NCI-H1092 (cell line): ENCODE measurements at regions not wholly inside any gene's neighbourhood (a gene's known extent, or its start where the extent isn't known, plus 50 kb on each side); places are given as distances from the start of the nearest gene placed in this dataset.

Experiments
- DNase-seq: peaks from one replicate; lab custom pipeline; 2025; lab: John Stamatoyannopoulos, UW

- no peak for DNase-seq
Measured at GRCh38 chrX:131703646-131704045, 159.8 kb downstream of the OR13H1 start.

DNA sequence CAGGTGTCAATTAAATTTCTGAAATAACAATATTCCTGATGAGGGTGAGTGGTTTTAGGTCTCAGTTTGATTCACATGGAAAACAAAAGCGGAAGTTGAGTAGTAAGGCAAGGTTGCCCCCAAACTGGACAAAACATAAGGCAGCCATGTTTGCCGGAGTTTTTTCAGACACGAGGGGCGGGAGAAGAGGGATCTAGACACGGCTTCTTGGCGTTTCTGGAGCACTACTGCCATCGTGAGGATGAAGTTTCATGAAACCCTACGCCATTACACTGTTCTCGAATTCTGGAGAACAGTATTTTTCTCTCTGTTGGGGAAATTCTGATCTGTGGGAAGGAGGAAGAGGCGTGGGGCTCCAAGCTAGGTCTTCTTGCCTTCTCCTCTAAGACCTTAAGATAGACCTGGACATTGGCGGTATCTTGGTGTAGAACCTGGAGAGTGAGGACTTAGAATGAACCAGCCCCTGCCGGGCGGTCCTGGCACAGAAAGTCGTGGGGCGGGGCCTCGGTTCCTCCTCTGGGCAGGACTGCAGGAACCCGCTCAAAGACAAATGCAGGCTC is 160.3 kb downstream of the OR13H1 start:
- DNase-seq: peak; percentile 91

GRCh38 chrX:131709553-131709952 is 165.7 kb downstream of the OR13H1 start:
- DNase-seq: no peak

DNA sequence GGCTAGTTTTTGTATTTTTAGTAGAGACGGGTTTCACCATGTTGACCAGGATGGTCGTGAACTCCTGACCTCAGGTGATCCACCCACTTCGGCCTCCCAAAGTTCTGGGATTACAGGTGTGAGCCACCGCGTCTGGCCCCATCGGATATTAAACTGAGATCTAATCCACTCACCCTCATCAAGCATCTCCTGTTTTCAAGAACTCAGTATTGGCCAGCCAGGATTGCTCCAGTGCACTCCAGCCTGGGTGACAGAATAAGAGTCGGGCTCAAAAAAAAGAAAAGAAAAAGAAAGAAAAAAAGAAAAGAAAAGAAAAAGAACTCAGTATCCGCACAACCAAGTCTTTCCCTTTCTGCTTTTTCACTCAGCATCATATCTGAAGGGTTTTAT is 167.6 kb downstream of the OR13H1 start:
- DNase-seq: no peak

- no peak for DNase-seq
Measured at GRCh38 chrX:131723646-131724045, 179.8 kb downstream of the OR13H1 start.

- DNase-seq: no peak
Measured at GRCh38 chrX:131724292-131724691, 180.4 kb downstream of the OR13H1 start.

DNA sequence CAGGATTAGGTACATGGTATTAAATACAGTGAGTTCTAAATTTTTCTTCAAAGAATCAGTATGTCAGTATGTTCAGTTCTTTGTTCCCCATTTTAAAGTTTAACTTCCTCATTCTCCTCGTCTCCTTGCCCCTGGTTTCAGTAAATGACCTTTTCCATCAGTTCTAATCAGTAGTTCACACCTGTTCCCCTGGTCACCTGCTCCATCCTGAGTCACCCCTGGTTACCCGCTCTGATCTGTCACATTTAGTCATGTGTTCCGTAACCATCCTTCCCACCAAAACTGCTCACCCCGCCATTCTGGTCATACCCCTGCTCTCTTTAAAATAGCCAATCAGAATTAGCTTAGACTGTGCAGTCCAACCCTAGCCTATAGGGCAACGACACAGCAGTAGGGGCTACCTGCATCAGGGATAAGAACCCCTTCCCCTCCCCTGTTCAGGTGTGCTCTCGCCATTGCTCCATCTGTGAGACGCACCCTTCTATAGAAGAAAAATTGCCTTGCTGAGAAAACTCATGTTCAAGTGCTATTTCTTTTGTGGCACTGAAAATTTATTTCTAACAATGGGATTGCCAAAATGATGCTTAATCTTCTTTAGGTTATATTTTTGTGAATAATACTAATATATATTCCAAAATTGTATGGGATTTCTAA is 181.3 kb downstream of the OR13H1 start:
- no peak for DNase-seq

DNA sequence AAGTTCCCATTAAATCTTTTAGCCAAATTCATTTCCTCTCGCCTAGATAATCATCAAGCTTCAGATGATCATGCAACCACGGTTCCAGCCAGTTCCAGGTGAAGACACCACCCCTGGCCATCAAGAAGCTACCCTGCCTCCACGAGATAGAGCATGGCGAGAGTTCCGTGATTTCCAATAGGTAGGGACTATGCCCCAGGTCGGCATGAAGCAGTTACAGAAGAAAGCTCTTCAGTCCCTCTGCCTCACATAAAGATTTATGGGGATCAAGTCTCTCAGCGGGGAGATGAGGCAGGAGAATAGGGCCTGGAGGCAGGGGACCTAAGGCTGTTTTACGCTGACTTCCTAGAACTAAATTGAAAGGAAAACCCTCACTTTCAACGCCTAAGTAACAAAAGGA is 183.9 kb downstream of the OR13H1 start:
- no peak for DNase-seq

- peak; percentile 39 for DNase-seq
Measured at GRCh38 chrX:131728295-131729145, 184.6 kb downstream of the OR13H1 start.

DNA sequence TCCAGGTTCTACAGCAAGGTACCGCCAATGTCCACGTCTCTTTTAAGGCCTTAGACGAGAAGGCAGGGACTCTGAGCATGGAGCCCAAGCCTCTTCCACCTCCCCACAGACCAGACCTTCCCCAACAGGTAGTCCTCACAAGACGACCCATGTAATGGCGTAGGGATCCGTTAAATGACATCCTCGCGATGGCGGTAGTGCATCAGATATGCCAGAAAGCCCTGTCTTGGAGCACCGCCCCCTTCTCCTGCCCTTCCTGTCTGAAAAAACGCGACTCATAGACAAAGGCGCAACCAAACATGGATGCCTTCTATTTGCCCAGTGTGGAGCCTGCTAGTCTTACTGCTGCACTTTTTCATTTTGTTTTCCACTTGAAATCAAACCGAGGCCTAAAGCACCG is 185.4 kb downstream of the OR13H1 start:
- no peak for DNase-seq

GRCh38 chrX:131734621-131735020 is 190.7 kb downstream of the OR13H1 start:
- DNase-seq: no peak

DNA sequence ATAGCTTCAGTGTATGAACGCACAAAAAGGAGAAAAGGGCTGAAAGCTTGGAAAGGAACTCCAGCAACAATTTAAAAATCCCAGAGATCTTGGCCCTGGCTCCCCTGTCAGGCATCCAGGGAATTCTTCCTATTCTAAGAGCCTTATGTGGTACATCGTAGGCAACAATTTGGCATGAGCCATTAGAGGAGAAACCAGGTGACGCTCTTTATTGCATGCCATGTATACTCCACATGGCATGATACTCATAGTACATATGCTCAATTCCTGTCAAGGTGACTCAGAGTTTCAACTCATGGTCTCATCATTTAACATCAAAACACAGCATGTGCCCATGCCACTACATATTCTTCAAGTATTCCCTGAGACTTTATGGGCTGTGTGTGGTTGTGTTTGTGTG is 191.3 kb downstream of the OR13H1 start:
- no peak for DNase-seq

DNA sequence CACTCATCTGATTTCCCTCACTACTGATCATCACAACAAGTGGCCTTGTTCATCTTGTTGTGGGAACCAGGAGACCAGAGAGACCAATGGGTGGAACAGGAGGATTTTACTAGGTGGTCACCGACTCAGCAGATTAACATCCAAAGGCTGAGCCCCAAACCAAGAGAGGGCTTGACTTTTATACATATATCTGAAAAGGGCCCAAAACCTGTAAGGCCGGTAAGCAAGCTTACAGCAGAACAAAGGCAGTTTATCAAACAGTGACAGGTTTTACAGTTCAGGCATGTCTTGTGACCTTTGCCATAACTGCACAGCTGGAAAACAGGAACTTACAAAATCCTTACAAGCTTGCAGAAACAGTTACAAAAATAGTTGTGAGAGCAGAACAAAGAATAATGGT is 195.9 kb downstream of the OR13H1 start:
- no peak for DNase-seq

GRCh38 chrX:131741103-131741581 is 197.3 kb downstream of the OR13H1 start:
- no peak for DNase-seq

DNA sequence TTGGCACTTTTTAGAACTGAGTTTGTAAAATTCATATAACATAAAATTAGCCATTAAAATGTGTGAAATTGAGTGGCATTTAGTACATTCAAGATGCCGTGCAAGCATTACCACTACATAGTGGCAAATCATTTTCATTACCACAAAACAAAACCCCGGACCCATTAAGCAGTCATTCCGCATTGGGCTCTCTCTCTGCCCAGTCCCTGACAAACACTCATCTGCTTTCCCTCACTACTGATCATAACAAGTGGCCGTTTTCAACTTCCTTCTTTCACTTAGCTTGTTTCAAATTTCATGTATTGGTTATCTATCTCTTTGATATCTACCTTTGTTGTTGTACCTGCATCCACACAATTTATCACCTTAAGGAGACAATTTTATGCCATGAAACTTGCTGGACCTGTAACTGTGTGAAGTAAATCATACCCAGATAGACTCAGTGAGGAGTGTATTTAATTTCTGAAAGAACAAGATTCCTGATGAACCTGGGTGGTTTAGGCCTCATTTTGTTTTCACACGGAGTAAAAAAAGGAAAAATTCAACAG is 202.1 kb downstream of the OR13H1 start:
- no peak for DNase-seq

GRCh38 chrX:131746491-131746968 is 202.7 kb downstream of the OR13H1 start:
- peak; percentile 81 for DNase-seq

GRCh38 chrX:131747173-131747572 is 203.3 kb downstream of the OR13H1 start:
- DNase-seq: peak; percentile 86

DNA sequence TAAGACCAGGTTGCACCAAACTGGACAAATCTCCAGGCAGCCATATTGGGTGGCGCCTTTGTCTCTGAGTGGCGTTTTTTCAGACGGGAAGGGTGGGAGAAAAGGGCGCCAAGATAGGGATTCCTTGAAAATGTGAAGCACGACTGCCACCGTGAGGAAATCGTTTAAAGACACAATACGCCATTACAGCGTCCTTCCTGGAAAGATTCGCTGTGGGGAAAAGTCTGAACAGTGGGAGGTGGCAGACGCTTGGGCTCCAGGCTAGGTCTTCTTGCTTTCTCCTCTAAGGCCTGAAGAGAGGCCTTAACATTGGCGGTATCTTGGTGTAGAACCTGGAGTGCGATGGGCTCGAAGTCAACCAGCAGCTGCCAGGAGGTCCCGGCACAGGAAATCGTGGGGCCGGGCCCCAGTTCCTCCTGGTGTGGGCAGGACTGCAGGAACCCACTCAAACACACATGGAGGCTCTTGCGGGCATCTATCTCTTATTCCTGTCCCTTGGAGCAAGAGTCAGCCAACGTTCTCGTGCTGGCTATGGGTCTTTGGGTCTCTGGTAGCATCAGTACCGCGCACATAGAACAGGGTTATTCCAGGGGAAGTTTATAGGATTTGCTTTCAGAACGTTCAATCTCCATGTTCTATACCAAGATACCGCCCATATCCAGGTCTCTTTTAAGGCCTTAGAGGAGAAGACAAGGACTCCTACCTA is 208.8 kb downstream of the OR13H1 start:
- no peak for DNase-seq

DNA sequence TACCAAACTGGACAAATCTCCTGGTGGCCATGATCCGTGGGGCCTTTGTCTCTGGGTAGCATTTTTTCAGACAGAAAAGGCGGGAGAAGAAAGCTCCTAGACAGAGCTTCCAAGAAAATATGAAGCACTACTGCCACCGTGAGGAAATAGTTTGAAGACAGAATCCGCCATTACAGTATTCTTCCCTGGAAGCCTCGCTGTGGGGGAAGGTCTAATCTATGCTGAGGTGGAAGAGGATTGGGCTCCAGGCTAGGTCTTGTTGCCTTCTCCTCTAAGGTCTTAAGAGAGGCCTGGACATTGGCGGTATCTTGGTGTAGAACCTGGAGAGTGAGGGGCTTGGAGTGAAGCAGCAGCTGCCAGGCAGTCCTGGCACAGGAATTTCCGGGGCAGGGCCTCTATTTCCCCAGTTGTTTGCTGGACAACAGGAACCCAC is 218.9 kb downstream of the OR13H1 start:
- DNase-seq: no peak

DNA sequence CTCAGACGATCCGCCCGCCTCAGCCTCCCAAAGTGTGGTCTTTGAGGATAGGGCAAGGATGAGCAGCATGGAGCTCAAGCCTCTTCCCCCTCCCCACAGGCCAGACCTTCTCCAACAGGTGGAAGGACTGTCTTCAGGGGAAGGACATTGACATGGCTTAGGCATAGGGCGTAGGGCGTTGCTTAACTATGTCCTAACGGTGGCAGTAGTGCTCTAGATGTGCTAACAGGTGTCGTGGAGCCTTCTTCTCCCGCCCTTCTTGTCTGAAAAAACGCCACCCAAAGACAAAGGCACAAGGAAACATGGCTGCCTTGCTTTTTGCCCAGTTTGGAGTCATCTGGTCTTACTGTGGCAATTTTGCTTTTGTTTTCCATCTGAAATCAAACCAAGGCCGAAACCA is 219.8 kb downstream of the OR13H1 start:
- DNase-seq: no peak

DNA sequence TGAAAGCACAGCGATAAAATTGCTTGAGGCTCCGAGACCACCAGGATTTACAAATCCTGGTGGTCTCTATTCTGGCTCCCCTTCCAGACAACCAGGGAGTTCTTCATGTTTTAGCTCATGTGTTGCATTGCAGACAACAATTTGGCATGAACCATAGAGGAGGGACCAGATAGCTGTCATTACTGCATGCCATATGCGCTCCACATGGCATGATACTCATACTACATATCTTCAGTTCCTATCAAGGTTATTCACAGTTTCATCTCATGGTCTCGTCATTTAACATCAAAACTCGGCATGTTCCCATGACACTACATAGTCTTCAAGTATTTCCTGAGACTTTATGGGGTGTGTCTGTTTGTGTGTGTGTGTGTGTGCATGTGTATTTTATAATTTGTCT is 220.3 kb downstream of the OR13H1 start:
- no peak for DNase-seq
